ENCODE measurements at regions not wholly inside any gene's neighbourhood (a gene's known extent, or its start where the extent isn't known, plus 50 kb on each side); places are given as distances from the start of the nearest gene placed in this dataset.
"Not testable (repeated sequence)": the region's sequence is repeated elsewhere in the genome, so short reads cannot be mapped to it uniquely, and the experiment has no call there.

- Mint-ChIP-seq H3K9me3 (peaks cover 7% of the 10 kb centered on the region), H3K27me3 (ENCODE audit: low read depth) (no peaks in the 10 kb centered on the region), H3K36me3 (ENCODE audit: low read depth) (no peaks in the 10 kb centered on the region), H3K4me1 (ENCODE audit: low read depth) (no peaks in the 10 kb centered on the region), H3K27ac (no peak overlapping the region), H3K4me3 (no peak overlapping the region)
- no peak for DNase-seq (ENCODE audit: low spot score)
Observed at GRCh38 chr2:126106006-126106405, 550.0 kb upstream of the GYPC start.

DNA sequence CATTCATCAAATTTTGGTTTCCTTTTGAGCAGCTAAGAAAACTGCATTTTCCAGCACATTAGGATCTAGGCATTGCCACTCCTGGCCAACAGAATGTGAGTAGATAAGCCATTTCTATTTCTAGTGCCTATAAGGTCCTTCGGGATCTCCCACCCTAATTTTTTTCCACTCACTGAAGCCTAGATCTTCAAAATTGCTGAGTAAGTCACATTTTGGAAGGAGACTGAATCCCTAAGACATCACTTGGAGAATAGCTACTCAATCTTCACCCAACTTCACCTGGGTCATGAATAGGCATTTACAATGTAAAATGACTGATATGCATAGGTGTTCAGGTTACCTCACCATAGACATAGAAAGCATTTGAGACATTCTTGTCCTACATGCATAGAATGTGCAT, 548.1 kb upstream of the GYPC start:
- no peaks in the 10 kb centered on the region for H3K27me3 Mint-ChIP-seq (ENCODE audit: low read depth)
- H3K9me3 Mint-ChIP-seq, result no peaks in the 10 kb centered on the region
- no peak overlapping the region for H3K27ac Mint-ChIP-seq
- no peaks in the 10 kb centered on the region for H3K36me3 Mint-ChIP-seq (ENCODE audit: low read depth)
- no peak for DNase-seq (ENCODE audit: low spot score)
- no peaks in the 10 kb centered on the region for H3K4me1 Mint-ChIP-seq (ENCODE audit: low read depth)
- H3K4me3 Mint-ChIP-seq, result no peak overlapping the region

DNA sequence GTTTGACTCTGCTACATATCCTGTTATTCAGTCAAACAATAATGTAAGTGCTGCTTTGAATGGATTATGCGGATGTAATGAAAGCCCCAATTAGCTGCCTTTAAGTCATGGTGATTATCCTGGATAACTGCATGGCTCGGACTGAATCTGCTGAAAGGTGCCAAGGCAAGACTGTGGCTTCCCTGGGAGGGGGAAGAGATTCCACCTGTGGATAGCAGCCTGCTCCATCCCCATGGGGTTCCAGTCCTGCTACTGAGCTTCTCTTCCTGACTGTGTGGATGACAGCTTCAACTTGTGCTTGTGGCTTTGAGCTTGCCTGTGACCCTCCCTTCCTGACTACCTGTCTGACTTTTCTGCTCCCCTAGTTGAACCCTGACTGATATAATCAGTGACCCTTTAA, 540.0 kb upstream of the GYPC start:
- no peaks in the 10 kb centered on the region for H3K27me3 Mint-ChIP-seq (ENCODE audit: low read depth)
- H3K4me3 Mint-ChIP-seq, result no peak overlapping the region
- no peaks in the 10 kb centered on the region for H3K4me1 Mint-ChIP-seq (ENCODE audit: low read depth)
- no peak overlapping the region for H3K27ac Mint-ChIP-seq
- H3K9me3 Mint-ChIP-seq, result no peaks in the 10 kb centered on the region
- no peak for DNase-seq (ENCODE audit: low spot score)
- H3K36me3 Mint-ChIP-seq (ENCODE audit: low read depth), result no peaks in the 10 kb centered on the region

DNA sequence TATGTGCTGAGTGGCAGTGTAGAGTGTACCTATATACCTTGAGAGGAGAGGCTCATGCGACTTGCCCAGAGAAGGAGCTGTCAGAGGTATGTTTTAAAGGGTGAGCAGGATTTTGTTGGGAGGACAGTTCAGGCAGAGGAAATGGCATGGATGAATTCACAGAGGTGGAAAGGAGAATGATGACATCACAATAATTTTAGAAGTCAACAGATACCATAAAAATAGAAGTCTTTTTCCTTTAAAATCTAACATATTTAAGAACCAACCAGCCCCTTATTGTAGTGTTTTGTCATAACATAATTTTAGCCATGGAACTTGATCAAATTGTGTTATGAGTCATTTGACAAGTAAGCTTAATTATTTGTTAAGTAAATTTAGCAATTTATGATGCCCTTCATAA, 538.1 kb upstream of the GYPC start:
- Mint-ChIP-seq H3K4me3 (no peak overlapping the region), H3K27ac (no peak overlapping the region), H3K4me1 (ENCODE audit: low read depth) (no peaks in the 10 kb centered on the region), H3K9me3 (no peaks in the 10 kb centered on the region), H3K36me3 (ENCODE audit: low read depth) (no peaks in the 10 kb centered on the region), H3K27me3 (ENCODE audit: low read depth) (no peaks in the 10 kb centered on the region)
- no peak for DNase-seq (ENCODE audit: low spot score)

GRCh38 chr2:126145752-126146151, 510.2 kb upstream of the GYPC start:
- Mint-ChIP-seq H3K36me3 (ENCODE audit: low read depth) (no peaks in the 10 kb centered on the region), H3K4me1 (ENCODE audit: low read depth) (no peaks in the 10 kb centered on the region), H3K27me3 (ENCODE audit: low read depth) (no peaks in the 10 kb centered on the region), H3K4me3 (no peak overlapping the region), H3K9me3 (peaks cover 4% of the 10 kb centered on the region), H3K27ac (no peak overlapping the region)
- no peak for DNase-seq (ENCODE audit: low spot score)

GRCh38 chr2:126154256-126154785, 501.6 kb upstream of the GYPC start:
- no peak overlapping the region for H3K27ac Mint-ChIP-seq
- DNase-seq (ENCODE audit: low spot score), result no peak
- H3K4me3 Mint-ChIP-seq, result no peak overlapping the region
- H3K9me3 Mint-ChIP-seq, result peaks cover 23% of the 10 kb centered on the region
- no peaks in the 10 kb centered on the region for H3K27me3 Mint-ChIP-seq (ENCODE audit: low read depth)
- H3K4me1 Mint-ChIP-seq (ENCODE audit: low read depth), result no peaks in the 10 kb centered on the region
- no peaks in the 10 kb centered on the region for H3K36me3 Mint-ChIP-seq (ENCODE audit: low read depth)

DNA sequence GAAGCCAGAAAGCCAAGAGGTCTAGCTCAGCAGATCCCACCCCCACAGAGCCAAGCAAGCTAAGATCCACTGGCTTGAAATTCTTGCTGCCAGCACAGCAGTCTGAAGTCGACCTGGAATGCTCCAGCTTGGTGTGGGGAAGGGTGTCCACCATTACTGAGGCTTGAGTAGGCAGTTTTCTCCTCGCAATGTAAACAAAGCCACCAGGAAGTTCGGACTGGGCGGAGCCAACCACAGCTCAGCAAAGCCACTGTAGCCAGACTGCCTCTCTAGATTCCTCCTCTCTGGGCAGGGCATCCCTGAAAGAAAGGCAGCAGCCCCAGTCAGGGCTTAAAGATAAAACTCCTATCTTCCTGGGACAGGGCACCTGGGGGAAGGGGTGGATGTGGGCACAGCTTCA, 495.0 kb upstream of the GYPC start:
- not testable (repeated sequence) for DNase-seq (ENCODE audit: low spot score); H3K27ac Mint-ChIP-seq; H3K4me3 Mint-ChIP-seq; H3K27me3 Mint-ChIP-seq (ENCODE audit: low read depth); H3K36me3 Mint-ChIP-seq (ENCODE audit: low read depth); H3K9me3 Mint-ChIP-seq; H3K4me1 Mint-ChIP-seq (ENCODE audit: low read depth)

- no peak overlapping the region for H3K27ac Mint-ChIP-seq
- no peaks in the 10 kb centered on the region for H3K4me1 Mint-ChIP-seq (ENCODE audit: low read depth)
- DNase-seq (ENCODE audit: low spot score), result no peak
- no peaks in the 10 kb centered on the region for H3K27me3 Mint-ChIP-seq (ENCODE audit: low read depth)
- no peaks in the 10 kb centered on the region for H3K9me3 Mint-ChIP-seq
- H3K36me3 Mint-ChIP-seq (ENCODE audit: low read depth), result no peaks in the 10 kb centered on the region
- H3K4me3 Mint-ChIP-seq, result no peak overlapping the region
Observed at GRCh38 chr2:126172631-126173184, 483.2 kb upstream of the GYPC start.

- H3K4me1 Mint-ChIP-seq (ENCODE audit: low read depth), result no peaks in the 10 kb centered on the region
- no peaks in the 10 kb centered on the region for H3K27me3 Mint-ChIP-seq (ENCODE audit: low read depth)
- H3K4me3 Mint-ChIP-seq, result no peak overlapping the region
- H3K27ac Mint-ChIP-seq, result no peak overlapping the region
- DNase-seq (ENCODE audit: low spot score), result no peak
- no peaks in the 10 kb centered on the region for H3K36me3 Mint-ChIP-seq (ENCODE audit: low read depth)
- no peaks in the 10 kb centered on the region for H3K9me3 Mint-ChIP-seq
Observed at GRCh38 chr2:126175222-126175621, 480.7 kb upstream of the GYPC start.

GRCh38 chr2:126177479-126177878, 478.5 kb upstream of the GYPC start:
- Mint-ChIP-seq H3K27ac (no peak overlapping the region), H3K9me3 (no peaks in the 10 kb centered on the region), H3K36me3 (ENCODE audit: low read depth) (no peaks in the 10 kb centered on the region), H3K4me1 (ENCODE audit: low read depth) (no peaks in the 10 kb centered on the region), H3K4me3 (no peak overlapping the region), H3K27me3 (ENCODE audit: low read depth) (no peaks in the 10 kb centered on the region)
- DNase-seq (ENCODE audit: low spot score), result no peak

DNA sequence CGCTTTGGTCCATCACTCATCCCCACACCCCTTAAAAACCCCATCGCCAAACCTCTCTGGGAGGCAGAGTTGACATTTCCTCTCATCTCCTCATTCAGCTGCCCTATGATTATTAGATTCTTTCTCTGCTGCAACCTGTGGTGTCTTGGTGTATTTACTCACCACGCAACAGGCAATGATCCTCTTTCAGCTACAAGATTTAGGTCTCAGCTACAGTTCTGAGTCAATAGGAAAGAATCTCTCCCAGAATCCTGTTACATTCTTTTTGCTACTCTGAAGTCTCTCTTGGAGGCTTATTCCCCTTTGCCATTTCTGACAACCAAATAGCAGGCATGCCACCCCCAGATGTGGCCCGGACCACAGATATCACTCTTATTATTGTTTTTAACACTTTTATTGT, 468.3 kb upstream of the GYPC start:
- Mint-ChIP-seq H3K27ac (no peak overlapping the region), H3K4me1 (ENCODE audit: low read depth) (no peaks in the 10 kb centered on the region), H3K36me3 (ENCODE audit: low read depth) (no peaks in the 10 kb centered on the region), H3K9me3 (no peaks in the 10 kb centered on the region), H3K27me3 (ENCODE audit: low read depth) (no peaks in the 10 kb centered on the region), H3K4me3 (no peak overlapping the region)
- no peak for DNase-seq (ENCODE audit: low spot score)

DNA sequence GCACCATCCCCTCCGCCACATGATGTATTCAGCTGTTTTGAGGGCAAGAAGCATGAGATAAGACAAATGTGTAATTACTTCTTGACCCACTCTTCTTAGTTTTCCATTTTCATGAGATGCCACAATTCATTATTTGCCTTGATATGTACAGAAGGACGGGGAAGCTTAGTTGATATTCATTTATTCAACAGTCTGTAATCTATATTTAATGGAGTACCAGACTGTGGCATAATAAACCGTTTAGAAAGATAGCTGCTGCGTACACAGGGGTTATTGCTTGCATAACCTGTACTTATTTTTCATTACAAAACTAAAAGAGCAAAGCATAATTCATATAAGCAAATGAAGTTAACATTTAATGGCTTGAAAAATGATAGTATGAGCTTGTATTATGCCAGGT, 466.4 kb upstream of the GYPC start:
- no peaks in the 10 kb centered on the region for H3K9me3 Mint-ChIP-seq
- no peaks in the 10 kb centered on the region for H3K36me3 Mint-ChIP-seq (ENCODE audit: low read depth)
- no peaks in the 10 kb centered on the region for H3K27me3 Mint-ChIP-seq (ENCODE audit: low read depth)
- no peaks in the 10 kb centered on the region for H3K4me1 Mint-ChIP-seq (ENCODE audit: low read depth)
- H3K27ac Mint-ChIP-seq, result no peak overlapping the region
- no peak for DNase-seq (ENCODE audit: low spot score)
- no peak overlapping the region for H3K4me3 Mint-ChIP-seq

DNA sequence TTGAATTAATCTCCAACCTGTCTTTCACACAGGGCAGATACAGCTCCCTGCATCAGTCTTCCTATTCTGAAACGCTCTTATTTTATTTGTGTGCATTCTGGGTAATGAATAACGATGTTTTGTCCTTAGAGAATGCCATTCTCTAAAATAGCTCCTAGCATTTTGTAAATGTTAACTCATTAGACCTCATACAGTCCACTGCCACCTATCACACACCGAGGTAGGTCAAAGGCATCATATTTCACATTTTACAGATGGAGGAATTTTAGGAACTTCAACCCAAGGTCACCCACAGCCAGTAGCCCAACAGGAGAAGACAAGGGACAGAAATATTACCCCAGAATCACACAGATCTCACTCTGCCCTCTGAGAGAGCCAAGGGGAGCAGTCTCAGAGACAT, 455.4 kb upstream of the GYPC start:
- no peaks in the 10 kb centered on the region for H3K36me3 Mint-ChIP-seq (ENCODE audit: low read depth)
- no peak for DNase-seq (ENCODE audit: low spot score)
- H3K4me1 Mint-ChIP-seq (ENCODE audit: low read depth), result no peaks in the 10 kb centered on the region
- H3K4me3 Mint-ChIP-seq, result no peak overlapping the region
- H3K27ac Mint-ChIP-seq, result no peak overlapping the region
- H3K27me3 Mint-ChIP-seq (ENCODE audit: low read depth), result no peaks in the 10 kb centered on the region
- no peaks in the 10 kb centered on the region for H3K9me3 Mint-ChIP-seq

DNA sequence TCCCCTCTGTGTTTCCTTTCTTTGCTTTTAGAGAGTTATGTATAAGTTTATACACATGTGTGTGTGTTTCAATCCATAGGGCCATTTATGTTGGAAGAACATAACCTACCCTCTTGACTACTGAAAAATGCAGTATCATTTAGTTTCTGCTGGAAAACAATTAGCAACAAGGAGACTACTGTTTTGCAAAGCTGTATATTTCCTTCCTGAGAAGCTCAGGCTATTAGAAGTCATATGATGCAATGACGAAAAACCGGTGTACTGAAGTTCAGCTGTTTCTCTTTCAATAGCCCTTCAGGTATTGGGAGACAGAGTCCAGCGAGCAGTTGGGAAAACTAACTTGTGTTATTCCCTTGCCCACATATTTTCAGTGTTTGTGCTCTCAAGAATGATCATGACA, 447.7 kb upstream of the GYPC start:
- H3K4me3 Mint-ChIP-seq, result no peak overlapping the region
- no peaks in the 10 kb centered on the region for H3K4me1 Mint-ChIP-seq (ENCODE audit: low read depth)
- H3K27ac Mint-ChIP-seq, result no peak overlapping the region
- no peaks in the 10 kb centered on the region for H3K9me3 Mint-ChIP-seq
- H3K36me3 Mint-ChIP-seq (ENCODE audit: low read depth), result no peaks in the 10 kb centered on the region
- no peak for DNase-seq (ENCODE audit: low spot score)
- no peaks in the 10 kb centered on the region for H3K27me3 Mint-ChIP-seq (ENCODE audit: low read depth)

GRCh38 chr2:126212735-126213134, 443.2 kb upstream of the GYPC start:
- Mint-ChIP-seq H3K4me1 (ENCODE audit: low read depth) (no peaks in the 10 kb centered on the region), H3K36me3 (ENCODE audit: low read depth) (no peaks in the 10 kb centered on the region), H3K27ac (no peak overlapping the region), H3K4me3 (no peak overlapping the region), H3K27me3 (ENCODE audit: low read depth) (no peaks in the 10 kb centered on the region), H3K9me3 (no peaks in the 10 kb centered on the region)
- DNase-seq (ENCODE audit: low spot score), result no peak

Measured in T-helper 2 cell treated with Interferon-gamma antibody and Interleukin-4, amounts not matched to agents 5 μg/mL and 100 μg/mL, for 36 hours (primary cell).